ENCODE measurements at regions not wholly inside any gene's neighbourhood (a gene's known extent, or its start where the extent isn't known, plus 50 kb on each side); places are given as distances from the start of the nearest gene placed in this dataset.

GRCh38 chr10:43024942-43025700 is 51.7 kb upstream of the RET start:
- TF ChIP-seq, protein P1, sequence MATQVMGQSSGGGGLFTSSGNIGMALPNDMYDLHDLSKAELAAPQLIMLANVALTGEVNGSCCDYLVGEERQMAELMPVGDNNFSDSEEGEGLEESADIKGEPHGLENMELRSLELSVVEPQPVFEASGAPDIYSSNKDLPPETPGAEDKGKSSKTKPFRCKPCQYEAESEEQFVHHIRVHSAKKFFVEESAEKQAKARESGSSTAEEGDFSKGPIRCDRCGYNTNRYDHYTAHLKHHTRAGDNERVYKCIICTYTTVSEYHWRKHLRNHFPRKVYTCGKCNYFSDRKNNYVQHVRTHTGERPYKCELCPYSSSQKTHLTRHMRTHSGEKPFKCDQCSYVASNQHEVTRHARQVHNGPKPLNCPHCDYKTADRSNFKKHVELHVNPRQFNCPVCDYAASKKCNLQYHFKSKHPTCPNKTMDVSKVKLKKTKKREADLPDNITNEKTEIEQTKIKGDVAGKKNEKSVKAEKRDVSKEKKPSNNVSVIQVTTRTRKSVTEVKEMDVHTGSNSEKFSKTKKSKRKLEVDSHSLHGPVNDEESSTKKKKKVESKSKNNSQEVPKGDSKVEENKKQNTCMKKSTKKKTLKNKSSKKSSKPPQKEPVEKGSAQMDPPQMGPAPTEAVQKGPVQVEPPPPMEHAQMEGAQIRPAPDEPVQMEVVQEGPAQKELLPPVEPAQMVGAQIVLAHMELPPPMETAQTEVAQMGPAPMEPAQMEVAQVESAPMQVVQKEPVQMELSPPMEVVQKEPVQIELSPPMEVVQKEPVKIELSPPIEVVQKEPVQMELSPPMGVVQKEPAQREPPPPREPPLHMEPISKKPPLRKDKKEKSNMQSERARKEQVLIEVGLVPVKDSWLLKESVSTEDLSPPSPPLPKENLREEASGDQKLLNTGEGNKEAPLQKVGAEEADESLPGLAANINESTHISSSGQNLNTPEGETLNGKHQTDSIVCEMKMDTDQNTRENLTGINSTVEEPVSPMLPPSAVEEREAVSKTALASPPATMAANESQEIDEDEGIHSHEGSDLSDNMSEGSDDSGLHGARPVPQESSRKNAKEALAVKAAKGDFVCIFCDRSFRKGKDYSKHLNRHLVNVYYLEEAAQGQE (tag by site-specific recombination; IDR thresholded peaks at IDR 0.05), result no peak
- no peak for TF ChIP-seq SALL2 (tag by site-specific recombination; IDR thresholded peaks at IDR 0.05; ENCODE audit: borderline replicate concordance)
- TF ChIP-seq, protein P2, sequence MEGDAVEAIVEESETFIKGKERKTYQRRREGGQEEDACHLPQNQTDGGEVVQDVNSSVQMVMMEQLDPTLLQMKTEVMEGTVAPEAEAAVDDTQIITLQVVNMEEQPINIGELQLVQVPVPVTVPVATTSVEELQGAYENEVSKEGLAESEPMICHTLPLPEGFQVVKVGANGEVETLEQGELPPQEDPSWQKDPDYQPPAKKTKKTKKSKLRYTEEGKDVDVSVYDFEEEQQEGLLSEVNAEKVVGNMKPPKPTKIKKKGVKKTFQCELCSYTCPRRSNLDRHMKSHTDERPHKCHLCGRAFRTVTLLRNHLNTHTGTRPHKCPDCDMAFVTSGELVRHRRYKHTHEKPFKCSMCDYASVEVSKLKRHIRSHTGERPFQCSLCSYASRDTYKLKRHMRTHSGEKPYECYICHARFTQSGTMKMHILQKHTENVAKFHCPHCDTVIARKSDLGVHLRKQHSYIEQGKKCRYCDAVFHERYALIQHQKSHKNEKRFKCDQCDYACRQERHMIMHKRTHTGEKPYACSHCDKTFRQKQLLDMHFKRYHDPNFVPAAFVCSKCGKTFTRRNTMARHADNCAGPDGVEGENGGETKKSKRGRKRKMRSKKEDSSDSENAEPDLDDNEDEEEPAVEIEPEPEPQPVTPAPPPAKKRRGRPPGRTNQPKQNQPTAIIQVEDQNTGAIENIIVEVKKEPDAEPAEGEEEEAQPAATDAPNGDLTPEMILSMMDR (tag by site-specific recombination; IDR thresholded peaks at IDR 0.05), result no peak
- no peak for TF ChIP-seq ZNF157 (tag by site-specific recombination; IDR thresholded peaks at IDR 0.05)
- no peak for TF ChIP-seq TCF7L2 (IDR thresholded peaks at IDR 0.05; ENCODE audit: borderline replicate concordance, low read depth, low read length)

Data from HEK293 (cell line).